Stimulated activated CD4-positive, alpha-beta T cell treated with anti-CD3 and anti-CD28 coated beads, Interleukin-1b, Interleukin-23, amount 100 ng/mL, for 4 hours (primary cell): ENCODE measurements at regions not wholly inside any gene's neighbourhood (a gene's known extent, or its start where the extent isn't known, plus 50 kb on each side); places are given as distances from the start of the nearest gene placed in this dataset.
"Not testable (repeated sequence)": the region's sequence is repeated elsewhere in the genome, so short reads cannot be mapped to it uniquely, and the experiment has no call there.

ENCODE experiments used
- DNase-seq, 2 donors: peaks; one replicate each; pipeline ENCODE4 v3.0.0-alpha.2; 2020; ENCODE audit warnings: low read depth in 2 of 2

- no peak for DNase-seq
Measured at GRCh38 chr5:35561396-35561795, 56.3 kb upstream of the SPEF2 start.

- no peak for DNase-seq
Measured at GRCh38 chr5:35557748-35558147, 59.9 kb upstream of the SPEF2 start.

- no peak for DNase-seq
Measured at GRCh38 chr5:35557199-35557598, 60.5 kb upstream of the SPEF2 start.

GRCh38 chr5:35554016-35554415 is 63.6 kb upstream of the SPEF2 start:
- DNase-seq: no peak

GRCh38 chr5:35545190-35545589 is 72.5 kb upstream of the SPEF2 start:
- DNase-seq: no peak

GRCh38 chr5:35543408-35543807 is 74.3 kb upstream of the SPEF2 start:
- no peak for DNase-seq

- no peak for DNase-seq
Measured at GRCh38 chr5:35540002-35540401, 77.7 kb upstream of the SPEF2 start.

GRCh38 chr5:35538198-35538931 is 79.3 kb upstream of the SPEF2 start:
- DNase-seq: no peak

GRCh38 chr5:35533156-35533555 is 84.5 kb upstream of the SPEF2 start:
- no peak for DNase-seq

- not testable (repeated sequence) for DNase-seq
Measured at GRCh38 chr5:35531553-35531952, 86.1 kb upstream of the SPEF2 start.

GRCh38 chr5:35518104-35518503 is 99.6 kb upstream of the SPEF2 start:
- DNase-seq: no peak

- DNase-seq: no peak
Measured at GRCh38 chr5:35516271-35516670, 101.4 kb upstream of the SPEF2 start.

GRCh38 chr5:35513612-35514011 is 104.1 kb upstream of the SPEF2 start:
- DNase-seq: no peak

GRCh38 chr5:35502206-35502605 is 115.5 kb upstream of the SPEF2 start:
- no peak for DNase-seq

GRCh38 chr5:35488791-35489190 is 128.9 kb upstream of the SPEF2 start:
- DNase-seq: no peak

GRCh38 chr5:35488055-35488454 is 129.6 kb upstream of the SPEF2 start:
- no peak for DNase-seq

- DNase-seq: no peak
Measured at GRCh38 chr5:35487233-35488025, 130.2 kb upstream of the SPEF2 start.

GRCh38 chr5:35485487-35485886 is 132.2 kb upstream of the SPEF2 start:
- no peak for DNase-seq

GRCh38 chr5:35484241-35484640 is 133.4 kb upstream of the SPEF2 start:
- DNase-seq: no peak

- no peak for DNase-seq
Measured at GRCh38 chr5:35483780-35484179, 133.9 kb upstream of the SPEF2 start.

- no peak for DNase-seq
Measured at GRCh38 chr5:35483191-35483590, 134.5 kb upstream of the SPEF2 start.

GRCh38 chr5:35482167-35482755 is 135.4 kb upstream of the SPEF2 start:
- no peak for DNase-seq
